CD1c-positive myeloid dendritic cell (primary cell): ENCODE measurements at regions not wholly inside any gene's neighbourhood (a gene's known extent, or its start where the extent isn't known, plus 50 kb on each side); places are given as distances from the start of the nearest gene placed in this dataset.

Source experiments
- DNase-seq: peaks from one replicate; pipeline ENCODE4 v3.0.0-alpha.2; 2016; ENCODE audit errors: extremely low spot score

GRCh38 chr6:40909811-40910210 lies 129.2 kb downstream of the UNC5CL start:
- DNase-seq, result no peak

DNA sequence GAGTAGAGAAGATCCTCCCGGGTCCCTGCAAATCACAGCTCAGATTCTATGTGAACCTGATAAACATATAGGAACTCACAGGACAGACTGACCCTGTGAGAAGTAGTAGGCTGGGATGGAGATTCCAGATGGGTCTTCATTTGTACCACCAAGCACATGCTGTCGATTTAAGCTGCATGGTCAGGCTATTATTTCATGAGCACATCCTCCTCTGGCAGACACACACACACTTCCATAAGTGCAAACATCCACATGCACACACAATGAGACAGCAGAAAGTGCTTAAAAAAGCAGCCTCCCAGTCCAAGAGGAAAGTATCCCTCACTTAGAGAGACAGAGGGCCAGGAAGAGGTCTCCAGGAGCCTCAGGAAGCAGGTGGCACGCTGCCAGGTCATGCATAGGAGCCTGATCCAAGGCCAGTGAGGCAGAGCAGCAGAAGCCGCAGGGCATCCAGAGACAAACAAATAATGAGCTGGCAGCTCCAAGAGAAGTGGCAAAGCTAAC lies 131.8 kb downstream of the UNC5CL start:
- no peak for DNase-seq

- DNase-seq, result no peak
These were observed 132.3 kb downstream of the UNC5CL start for GRCh38 chr6:40906759-40907158.

DNA sequence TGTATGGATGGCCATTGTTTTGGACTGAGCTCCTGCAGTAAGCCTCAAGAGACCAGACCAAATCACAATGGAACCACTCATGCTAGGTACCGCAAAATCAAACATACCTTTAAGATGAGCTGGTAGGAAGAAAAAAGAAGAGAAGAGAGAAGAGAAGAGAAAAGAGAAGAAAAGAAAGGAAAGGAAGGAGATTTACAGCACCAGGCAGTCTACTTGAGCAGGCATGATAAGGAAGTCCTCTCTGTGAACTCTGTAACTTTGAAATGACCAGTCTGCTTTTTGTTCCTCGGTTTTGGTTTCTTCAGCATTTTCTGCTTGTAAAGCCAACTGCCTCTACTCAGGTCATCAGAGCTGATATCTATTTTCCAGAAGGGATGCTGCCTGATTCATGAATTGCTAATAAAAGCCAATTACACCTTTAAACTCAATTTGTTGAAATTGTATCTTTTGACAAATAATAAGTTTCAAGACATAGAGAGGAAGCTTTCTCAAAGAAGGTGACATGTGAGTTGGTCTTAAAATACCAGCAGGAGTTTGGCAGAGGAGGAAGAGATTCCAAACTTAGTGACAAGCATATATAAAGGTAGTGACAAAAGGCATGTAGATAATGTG lies 134.3 kb downstream of the UNC5CL start:
- no peak for DNase-seq

DNA sequence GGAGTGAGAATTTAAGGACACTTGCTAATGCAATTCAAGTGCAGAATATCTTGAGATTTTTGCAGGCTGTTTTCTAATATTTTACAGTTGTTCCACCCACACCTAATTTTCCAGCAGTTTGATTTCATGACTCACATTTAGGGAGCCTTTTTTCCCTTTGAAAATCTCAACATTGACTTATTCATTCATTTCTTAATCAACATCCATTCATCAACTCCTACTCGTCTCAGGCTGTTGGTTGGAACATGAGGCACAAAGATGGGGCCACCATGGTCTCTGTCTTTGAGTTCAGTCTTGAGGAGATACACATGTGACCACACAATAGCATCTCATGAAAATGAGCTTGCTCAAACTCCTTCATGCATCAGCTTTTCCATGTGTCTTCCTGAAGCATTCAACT lies 135.6 kb downstream of the UNC5CL start:
- DNase-seq, result no peak

DNA sequence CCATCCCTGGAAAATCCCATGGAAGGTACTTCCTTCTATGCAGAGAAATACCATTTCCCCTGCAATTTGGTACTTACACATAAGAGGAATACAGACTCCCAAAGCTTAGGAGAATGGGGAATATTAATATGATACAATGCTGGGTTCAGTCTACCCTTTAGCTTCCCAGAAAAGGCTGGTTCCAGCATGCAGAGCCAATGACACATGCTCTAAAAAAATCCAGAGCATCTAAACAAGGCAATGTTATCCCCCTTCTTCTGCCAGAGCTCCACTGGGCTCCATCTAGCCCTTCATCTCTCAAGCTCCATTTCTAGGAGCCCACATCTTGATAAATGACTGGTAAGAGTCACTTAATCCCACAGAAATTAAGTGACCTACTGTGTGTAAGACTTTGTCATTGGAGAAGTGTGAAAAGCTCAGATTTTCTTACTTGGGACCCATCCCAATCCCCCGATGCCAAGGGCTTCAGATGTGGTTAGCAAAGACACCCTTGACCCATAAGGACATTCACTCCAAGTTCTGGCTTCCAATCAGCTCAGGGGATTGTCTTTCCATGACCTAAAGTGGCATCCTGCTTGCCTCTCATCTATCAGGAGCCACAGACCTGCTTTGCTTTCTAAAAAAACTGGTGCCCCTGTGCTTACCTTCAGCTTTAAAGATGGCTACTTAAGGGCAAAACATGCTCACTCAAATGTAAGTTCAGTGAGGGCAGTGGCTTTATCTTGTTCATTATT lies 137.5 kb downstream of the UNC5CL start:
- DNase-seq, result no peak

- no peak for DNase-seq
These were observed 138.2 kb downstream of the UNC5CL start for GRCh38 chr6:40900791-40901190.

- DNase-seq, result no peak
These were observed 139.3 kb downstream of the UNC5CL start for GRCh38 chr6:40899684-40900155.

GRCh38 chr6:40898073-40898472 lies 140.9 kb downstream of the UNC5CL start:
- DNase-seq, result no peak

DNA sequence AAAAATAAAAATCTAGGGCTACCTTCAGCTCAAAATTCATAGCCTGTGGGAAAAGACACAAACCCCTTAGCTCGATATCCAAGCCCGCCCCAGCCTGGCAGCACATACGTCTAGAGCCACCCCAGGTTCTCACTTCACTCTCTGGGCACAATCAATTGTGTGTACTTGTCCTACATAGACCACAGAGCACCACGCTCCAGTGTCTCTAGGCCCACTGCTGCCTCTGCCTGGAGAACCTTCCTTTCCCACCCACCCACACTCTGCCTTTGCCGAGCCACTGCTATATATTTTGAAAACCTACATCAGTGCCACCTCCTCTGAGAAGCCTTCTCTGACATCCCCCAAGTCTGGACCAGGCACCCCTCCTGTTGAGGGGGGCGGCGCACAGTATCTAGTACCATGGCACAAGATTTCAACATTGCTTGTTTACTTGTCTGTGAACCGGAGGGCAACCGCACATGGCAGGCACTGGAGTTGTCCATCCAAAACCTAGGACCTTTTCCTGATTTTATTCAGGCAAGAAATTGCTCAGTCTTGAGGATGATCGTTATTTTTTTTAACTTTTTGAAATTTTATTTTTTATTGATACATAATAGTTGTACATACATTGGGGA lies 141.5 kb downstream of the UNC5CL start:
- DNase-seq, result no peak

GRCh38 chr6:40896696-40897095 lies 142.3 kb downstream of the UNC5CL start:
- DNase-seq, result no peak

DNA sequence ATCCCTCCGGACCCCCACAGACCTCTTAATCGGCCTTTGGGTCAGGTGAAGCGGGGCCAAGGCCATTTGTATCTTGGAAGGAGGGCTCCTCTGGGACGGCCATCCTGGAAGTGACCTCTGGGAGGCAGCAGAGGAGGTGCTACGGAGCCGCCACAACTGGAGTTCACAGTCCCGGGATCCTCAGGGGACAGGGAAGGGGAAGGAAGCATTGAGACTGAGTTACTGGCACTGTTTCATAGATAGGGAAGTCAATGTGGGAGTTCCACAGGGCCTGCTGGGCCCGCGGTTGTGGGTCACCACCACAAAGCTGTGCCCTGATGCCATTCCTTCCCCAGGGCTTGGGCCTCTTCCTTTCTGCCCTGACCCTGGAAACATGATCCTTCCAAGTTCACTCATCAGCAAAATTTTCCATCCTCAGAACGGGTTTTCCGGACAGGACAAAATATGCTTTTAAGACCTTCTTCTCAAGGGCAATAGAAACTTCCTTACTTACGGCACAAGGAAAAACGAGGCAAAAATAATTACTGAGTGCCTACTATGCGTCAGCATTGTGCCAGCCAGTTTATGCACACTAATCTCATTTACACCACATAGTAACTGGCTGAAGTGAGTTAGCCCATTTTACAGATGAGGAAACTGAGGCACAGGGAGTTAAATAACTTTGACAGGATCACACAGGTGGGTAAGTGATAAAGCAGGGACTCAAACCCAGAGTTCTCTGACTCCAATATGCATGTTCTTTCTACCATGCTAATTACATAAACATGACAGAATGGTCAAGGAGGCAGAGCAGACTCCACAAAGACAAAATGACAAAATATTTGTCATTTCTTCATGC lies 143.8 kb downstream of the UNC5CL start:
- DNase-seq, result peak; percentile 29

DNA sequence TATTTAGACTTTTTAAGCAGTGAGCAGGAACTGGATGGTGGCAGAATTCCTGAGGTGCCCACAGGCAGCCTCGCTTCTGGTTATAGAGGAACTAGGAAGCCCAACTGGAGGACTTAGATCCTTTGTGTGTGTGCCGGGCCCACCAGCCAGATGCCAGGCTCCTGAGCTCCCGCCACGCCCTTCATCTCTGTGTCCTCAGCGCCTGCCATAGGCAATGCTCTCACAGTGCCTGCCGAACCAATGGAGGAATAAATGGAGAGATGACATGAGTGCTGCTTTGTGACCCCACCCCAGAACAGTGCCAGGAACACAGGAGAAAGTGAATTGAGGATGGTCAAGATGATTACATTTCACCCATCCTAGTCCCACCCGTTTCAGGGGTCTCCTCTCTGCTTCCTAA lies 146.0 kb downstream of the UNC5CL start:
- DNase-seq, result no peak

DNA sequence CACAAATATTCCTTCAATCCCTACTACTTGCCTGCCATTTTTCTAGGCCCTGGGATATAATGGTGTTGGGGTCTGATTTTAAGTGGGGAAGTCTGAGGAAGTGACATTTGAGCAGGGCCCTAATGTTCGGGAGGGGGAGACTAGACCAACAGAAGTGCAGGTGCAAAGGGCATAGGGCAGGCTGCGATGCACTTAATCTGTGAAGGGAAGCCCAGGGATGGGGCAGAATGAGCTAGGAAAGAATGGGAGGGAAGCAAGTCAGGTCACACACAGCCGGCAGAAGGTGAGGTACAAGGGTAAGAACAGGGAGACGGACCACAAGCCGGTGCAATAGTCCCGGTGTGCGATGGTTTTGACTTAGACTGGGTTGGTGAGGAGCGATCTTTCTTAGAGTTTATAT lies 146.8 kb downstream of the UNC5CL start:
- no peak for DNase-seq

GRCh38 chr6:40891686-40892085 lies 147.3 kb downstream of the UNC5CL start:
- DNase-seq, result no peak

- DNase-seq, result no peak
These were observed 147.9 kb downstream of the UNC5CL start for GRCh38 chr6:40891131-40891530.

DNA sequence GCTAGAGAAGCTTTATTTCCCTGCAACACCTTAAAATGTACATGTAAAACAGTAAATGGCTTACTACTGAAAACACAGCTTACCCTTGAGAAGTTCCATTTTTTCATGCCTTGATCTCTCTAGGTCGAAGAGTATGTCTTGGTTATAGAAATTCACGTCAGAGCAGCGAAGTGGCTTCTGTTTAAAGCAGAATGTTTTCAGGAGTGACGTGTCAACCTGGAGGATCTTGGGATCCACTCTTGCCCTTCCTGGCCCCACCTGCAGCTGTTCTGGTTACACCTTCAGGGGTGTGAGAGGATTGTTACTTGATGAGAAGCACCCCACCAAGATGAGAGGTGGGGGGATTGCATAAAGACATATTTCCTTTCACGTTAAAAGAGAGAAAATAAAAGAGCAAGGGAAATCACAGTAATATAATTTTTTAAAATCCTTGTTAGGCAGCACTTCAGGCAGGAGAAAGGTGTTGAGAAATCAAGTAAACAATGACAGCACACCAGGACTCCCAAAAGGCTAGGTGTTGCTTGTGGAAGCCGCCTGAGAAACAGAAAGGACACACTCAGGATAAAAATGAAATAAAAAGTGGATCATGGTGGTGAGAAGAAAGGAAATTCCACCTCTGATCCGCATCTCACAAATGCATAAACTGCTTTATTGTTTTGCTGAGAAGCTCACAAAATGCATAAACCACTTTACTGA lies 149.7 kb downstream of the UNC5CL start:
- DNase-seq, result no peak

GRCh38 chr6:40888456-40888990 lies 150.5 kb downstream of the UNC5CL start:
- DNase-seq, result no peak

GRCh38 chr6:40887792-40888340 lies 151.2 kb downstream of the UNC5CL start:
- DNase-seq, result no peak

DNA sequence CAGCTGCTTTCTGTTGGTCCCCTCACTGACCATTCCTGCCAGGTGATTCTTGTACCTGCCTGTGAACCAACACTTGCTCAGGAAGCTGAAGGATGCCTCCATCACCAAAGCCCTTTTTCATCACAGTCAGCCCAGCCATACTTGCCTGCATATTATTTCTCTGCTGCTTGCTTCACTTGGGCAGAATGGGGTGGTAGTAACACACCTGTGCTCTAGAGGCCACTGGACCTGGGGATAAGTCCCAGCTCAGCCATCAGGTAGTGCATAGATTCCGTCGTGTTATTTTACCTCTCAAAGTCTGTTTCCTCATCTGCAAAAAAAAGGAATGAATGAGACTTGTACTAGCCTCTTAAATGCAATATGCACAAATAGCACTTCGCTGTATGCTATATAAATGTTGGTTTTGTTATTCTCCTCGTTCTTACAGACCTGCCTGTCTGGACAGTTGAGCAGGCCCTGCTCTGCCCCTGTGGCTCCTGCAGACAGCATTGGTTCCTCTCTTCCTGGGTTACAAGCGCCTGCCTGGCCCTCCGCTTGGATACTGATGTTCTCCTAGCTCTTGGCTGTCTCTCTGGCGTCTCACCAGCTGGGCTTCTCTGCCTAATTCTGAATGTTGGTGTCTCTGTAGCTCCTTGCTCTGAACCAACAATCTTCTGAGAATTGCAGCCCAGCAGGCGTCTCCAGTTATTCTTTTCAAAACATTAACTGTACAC lies 151.8 kb downstream of the UNC5CL start:
- DNase-seq, result no peak
